HUDEP-2 (cell line): ENCODE measurements at regions not wholly inside any gene's neighbourhood (a gene's known extent, or its start where the extent isn't known, plus 50 kb on each side); places are given as distances from the start of the nearest gene placed in this dataset.

ENCODE experiments used
- DNase-seq, 76 experiments: peaks; one replicate each; lab custom pipeline; 2025; ENCODE audit not compliant: unreplicated experiment in 76 of 76; lab: John Stamatoyannopoulos, UW

DNA sequence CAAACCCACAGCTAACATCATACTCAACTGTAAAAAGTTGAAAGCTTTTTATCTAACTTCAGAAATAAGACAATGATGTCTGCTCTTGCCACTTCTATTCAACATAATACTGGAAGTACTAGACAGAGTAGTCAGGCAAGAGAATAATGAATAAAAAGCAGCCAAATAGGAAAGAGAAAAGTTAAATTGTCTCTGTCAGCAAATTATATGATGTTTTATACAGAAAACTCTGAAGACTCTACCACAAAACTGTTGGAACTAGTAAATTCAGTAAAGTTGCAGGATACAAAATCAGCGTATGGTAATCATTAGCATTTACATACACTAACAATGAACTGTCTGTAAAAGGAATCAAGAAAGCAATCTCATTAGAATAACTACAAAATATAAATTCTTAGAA, 752.9 kb upstream of the CT83 start:
- DNase-seq: no peak

DNA sequence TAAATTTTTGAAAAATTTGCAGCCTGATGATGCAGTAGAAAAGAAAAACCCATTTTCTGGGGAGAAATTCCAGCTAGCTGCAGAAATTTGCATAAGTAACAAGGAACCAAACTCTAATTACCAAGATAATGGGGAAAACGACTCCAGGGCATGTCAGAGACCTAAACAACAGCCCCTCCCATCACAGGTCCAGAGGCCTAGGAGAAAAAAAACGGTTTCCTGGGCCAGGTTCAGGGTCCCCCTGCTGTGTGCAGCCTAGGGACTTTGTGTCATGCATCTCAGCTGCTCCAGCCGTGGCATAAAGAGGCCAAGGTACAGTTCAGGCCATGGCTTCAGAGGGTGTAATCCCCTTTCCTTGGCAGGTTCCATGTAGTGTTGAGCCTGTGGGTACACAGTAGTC, 733.7 kb upstream of the CT83 start:
- no peak for DNase-seq

DNA sequence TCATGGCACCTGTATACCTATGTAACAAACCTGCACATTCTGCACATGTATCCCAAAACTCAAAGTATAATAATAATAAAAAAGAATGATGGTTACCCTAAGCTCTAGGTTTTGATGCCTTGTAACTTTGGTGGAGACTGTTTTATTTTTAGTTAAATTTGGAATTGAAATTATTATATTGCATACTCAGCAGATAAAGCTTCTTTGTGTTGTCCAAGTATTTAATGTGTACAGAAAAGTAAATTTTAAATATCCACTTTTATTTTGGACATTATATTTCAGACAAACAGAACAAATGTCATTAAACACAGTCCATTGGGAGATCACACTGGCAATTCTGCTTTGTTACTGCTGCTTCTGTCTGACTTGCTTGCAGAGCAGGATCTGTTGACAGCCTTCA, 684.5 kb upstream of the CT83 start:
- DNase-seq: no peak

DNA sequence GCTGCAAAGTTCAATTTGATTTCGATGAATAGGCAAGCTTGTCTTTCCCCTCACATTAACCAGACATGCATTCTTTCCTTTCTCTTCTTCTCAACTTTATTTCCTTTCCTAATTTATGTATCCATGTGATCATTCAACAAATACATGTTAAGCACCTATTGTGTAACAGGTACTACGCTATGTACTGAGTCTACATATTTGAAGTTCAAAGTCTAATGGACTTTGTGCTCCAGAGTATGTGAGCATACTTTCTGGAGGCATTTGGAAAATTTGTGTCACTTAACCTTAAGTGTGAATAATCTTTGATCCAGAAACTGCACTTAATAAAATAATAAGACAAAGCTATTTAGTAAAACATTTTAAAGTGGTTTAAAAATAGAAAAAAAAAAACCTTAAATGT, 675.3 kb upstream of the CT83 start:
- no peak for DNase-seq

DNA sequence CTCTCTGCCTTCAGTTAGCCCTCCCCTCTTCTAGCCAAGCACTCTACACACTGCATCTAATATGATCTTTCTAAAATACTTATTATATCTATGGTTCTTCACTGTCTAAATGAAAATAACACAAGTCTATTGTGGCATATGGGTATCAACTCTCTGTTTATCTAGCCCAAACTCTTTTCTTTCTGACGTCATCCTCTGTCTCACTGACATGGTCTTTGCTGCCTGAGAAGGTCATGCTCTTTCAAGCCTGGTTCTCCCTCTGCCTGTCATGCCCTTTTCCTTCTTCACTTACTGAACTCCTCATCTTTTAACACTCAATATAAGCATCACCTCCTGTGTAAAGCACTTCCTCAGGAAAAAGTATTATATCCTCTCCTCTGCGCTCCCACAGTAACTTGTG, 672.2 kb upstream of the CT83 start:
- no peak for DNase-seq

DNA sequence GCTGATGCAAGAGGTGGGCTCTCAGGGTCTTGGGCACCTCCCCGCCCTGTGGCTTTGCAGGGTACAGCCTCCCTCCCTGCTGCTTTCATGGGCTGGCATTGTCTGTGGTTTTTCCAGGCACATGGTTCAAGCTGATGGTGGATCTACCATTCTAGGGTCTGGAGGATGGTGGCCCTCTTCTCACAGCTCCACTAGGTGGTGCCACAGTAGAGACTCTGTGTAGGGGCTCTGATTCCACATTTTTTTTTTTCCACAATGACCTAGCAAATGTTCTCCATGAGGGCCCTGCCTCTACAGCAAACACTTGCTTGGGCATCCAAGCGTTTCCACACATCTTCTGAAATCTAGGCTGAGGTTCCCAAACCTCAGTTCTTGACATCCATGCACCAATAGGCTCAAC, 657.9 kb upstream of the CT83 start:
- no peak for DNase-seq

DNA sequence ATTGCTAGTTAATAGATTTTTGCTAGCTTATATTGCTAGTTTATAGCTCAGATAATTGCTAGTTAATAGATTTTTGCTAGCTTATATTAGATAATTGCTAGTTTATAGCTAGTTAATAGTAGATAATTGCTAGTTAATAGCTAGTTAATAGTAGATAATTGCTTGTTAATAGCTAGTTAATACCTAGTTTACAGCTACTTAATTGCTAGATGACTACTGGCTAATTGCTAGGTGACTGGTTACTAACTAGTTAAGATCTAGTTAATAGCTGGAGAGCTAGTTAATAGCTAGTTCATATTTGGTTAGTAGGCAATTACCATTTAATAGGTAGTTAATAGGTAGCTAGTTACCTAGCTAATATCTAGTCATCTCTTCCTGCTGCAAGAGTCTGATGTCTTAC, 633.8 kb upstream of the CT83 start:
- no peak for DNase-seq

DNA sequence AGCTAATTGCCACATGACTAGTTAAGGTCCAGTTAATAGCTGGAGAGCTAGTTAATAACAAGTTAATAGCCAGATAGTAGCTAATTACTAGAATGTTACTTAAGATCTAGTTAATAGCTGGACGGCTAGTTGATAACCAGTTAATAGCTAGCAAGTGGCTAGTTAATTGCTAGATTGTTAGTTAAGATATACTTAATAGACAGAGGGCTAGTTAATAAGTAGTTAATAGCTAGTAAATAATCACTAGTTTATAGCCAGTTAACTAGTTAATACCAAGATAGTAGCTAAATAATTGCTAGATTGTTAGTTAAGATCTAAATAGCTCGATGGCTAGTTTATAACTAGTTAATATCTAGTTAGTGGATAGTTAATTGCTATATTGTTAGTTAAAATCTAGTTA, 632.6 kb upstream of the CT83 start:
- no peak for DNase-seq

DNA sequence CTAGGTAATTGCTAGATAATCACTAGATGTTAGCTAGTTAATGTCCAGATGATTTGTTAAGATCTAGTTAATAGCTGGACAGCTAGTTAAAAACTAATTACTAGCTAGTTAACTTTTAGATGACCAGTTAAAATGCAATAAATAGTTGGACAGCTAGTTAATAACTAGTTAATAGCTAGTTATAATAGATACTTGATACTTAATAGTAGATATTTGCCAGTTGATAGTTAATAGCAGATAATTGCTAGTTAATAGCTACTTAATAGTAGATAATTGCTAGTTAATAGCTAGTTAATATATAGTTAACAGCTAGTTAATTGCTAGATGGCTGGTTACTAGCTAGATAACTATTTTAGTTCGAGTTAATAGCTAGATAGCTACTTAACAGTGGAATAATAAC, 631.4 kb upstream of the CT83 start:
- no peak for DNase-seq

DNA sequence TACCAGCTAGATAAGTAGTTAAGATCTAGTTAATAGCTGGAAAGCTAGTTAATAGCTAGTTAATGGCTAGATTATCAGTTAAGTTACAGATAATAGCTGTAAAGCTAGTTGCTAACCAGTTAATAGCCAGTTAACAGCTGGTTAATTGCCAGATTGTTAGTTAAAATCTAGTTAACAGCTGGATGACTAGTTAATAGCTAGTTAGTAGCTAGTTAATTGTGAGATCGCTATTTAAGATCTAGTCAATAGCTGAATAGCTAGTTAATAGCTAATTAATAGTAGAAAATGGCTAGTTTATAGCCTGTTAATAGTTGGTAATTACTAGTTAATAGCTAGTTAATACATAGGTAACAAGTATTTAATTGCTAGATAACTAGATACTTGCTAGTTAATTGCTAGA, 630.5 kb upstream of the CT83 start:
- DNase-seq: no peak

DNA sequence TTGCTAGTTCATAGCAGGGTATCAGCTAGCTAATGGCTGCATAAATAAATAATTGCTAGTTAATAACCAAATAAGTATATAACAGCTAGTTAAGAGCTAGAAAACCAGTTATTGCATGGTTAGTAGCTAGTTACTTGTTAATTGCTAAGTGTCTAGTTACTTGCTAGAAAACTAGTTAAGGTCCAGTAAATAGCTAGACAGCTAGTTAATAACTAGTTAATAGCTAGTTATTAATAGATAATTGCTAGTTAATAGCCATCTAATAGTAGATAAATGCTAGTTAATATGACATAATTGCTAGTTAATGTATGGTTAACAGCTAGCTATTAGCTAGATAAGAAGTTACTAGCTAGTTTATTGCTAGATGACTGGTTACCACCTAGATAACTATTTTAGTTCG, 629.9 kb upstream of the CT83 start:
- no peak for DNase-seq

DNA sequence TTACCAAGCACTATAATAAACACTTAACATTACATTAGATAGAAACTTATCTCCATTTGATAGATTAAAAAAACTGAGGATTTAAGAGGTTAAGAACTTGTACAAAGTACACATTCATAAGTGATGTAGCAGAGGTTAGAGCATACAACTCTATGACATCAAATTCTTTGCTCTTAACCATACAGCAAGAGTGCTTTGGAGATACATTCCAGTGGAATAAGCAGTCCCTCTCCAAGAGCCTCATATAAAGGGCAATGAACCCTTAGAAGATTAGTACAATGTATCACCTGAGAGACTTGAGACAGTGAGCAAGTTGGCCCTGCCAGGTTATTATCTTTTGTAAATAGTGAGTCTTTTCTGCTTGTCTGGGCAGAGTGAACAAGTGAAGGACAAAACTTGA, 600.4 kb upstream of the CT83 start:
- no peak for DNase-seq

DNA sequence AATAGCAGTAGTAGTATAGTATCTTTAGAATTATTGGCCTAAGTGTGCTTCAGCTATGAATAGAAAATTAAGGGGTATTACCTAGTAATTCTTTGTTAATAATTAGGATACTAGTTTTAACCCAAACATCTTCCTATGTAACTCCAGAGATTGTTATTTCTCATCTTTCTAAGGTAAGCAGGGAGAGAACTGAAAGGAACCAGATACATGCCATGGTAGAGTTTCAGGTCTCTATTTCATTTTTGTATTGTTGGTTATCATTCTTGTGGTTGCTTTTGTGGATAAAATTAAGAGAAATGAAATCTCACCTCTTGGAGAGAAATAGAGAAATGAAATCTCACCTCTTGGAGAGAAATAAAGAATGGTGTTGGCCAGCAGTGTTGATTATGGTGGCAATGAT, 597.1 kb upstream of the CT83 start:
- no peak for DNase-seq

DNA sequence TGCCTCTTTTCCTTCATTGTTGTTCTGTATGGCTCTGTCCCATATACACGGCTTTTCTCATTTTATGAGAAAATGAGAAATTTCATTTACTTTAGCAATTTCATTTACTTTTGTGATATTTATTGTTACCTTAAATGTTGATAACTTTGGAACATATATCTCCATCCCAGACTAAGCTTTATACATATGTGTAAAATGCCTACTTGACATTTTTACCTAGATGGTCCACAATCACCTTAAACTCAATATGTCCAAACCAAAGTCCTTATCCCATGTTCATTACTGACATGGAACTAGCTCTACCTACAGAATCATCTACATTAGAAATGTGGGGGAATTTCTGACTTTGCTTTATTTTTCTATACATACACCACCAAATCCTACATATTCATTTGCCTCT, 590.5 kb upstream of the CT83 start:
- no peak for DNase-seq

DNA sequence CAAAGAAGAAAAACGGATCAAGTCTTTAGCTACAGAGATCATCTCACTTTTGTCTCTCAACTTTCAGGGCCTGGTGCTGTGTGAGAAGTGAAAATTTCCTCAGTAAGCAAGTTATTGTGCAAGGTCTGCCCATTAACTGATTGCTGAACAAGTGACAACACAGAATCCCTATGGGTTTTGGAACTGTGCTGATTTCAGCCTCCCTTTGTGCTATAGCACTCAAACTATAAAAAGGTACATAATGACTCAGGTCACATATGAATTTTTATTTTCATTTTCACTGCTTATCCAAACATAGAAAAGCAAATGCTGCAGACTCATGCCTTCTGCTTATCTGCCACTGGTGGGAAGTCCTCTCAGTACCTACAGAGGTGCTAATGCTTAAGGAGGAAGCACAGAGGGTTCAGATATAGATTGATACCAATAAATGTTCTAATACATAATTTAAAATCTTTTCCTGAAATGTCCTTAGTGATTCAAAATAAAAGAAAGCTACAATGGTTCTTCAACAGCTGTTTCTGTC, 576.2 kb upstream of the CT83 start:
- DNase-seq: no peak

DNA sequence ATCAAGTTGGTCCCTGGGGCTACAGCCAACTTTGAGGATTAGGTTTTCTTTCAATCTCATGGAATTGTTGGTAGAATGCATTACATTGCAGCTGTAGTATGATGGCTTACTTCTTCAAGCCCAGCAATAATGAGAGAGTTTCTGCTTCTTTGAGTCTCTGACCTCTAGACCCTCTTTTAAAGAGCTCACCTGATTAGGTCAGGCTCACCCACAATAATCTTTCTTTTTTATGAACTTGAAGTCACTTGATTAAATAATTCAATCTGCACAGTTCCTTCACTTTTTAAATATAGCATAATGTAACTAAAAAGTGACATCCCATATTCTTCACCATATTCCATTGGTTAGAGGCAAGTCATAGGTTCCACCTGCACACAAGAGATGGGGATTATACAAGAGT, 547.5 kb upstream of the CT83 start:
- no peak for DNase-seq

DNA sequence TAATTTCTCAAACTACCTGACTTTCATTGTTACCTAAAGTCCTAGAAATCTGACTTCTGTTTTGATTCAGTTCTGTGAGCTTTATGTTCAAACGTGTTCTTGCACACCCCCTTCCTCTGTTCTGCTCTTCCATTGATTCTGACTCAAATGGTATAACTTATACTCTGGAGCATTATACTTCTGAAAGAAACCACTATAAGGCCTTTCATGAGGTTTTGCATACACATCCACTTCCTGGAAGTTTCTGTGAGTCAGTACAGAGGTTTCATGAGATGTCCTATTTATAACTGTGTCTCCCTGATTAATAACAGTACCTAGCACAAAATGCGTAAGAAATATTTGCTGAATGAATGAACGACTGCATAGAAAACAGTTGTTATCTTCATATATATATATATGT, 540.2 kb upstream of the CT83 start:
- DNase-seq: no peak

DNA sequence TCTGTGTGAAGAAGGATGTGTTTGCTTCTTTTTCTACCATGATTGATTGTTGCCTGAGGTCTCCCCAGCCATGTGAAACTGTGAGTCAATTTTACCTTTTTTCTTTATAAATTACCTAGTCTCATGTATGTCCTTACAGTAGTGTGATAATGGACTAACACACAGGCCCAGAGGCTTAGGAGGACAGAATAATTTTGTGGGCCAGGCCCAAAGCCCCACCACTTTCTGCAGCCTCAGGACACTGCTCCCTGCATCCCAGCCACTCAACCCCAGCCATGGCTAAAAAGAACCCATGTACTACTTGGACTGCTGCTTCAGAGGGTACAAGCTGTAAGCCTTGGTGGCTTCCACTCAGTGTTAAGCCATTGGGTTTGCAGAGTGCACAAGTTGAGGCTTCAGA, 512.7 kb upstream of the CT83 start:
- no peak for DNase-seq

DNA sequence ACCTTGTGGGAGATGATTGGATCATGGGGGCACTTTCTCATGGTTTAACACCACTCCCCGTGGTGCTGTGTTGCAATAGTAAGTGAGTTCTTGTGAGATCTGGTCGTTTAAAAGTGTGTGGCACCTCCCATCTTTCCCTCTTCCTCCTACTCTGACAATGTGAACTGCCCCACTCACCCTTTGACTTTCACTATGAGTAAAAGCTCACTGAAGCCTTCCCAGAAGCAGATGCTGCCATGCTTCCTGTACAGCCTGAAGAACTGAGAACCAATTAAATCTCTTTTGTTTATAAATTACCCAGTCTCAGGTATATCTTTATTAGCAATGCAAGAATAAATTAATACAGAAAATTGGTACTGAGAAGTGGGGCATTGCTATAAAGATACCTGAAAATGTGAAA, 509.6 kb upstream of the CT83 start:
- no peak for DNase-seq

DNA sequence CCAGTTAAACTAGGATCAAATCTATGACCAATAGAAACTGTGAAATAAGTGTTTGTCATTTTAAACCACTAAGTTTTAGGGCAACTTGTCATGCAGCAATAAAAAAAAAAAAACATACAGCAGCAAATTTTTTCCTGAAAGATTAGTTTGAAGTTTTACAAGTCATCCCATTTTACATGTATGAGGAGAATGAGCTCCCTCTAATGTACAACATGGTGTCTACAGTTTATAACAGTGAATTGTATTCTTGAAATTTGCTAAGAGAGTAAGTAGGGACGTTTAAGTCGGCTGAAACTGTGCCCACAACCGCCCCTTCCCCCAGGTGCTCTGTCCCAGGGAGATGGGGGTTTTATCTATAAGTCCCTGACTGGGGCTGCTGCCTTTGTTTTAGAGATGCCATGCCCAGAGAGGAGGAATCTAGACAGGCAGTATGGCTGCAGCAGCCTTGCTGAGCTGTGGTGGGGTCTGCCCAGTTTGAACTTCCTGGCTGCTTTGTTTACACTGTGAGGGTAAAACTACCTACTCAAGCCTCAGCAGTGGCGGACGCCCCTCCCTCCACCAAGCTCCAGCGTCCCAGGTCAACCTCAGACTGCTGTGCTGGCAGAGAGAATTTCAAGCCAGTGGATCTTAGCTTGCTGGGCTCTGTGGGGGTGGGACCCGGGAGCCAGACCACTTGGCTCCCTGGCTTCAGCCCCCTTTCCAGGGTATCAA, 499.3 kb upstream of the CT83 start:
- no peak for DNase-seq

DNA sequence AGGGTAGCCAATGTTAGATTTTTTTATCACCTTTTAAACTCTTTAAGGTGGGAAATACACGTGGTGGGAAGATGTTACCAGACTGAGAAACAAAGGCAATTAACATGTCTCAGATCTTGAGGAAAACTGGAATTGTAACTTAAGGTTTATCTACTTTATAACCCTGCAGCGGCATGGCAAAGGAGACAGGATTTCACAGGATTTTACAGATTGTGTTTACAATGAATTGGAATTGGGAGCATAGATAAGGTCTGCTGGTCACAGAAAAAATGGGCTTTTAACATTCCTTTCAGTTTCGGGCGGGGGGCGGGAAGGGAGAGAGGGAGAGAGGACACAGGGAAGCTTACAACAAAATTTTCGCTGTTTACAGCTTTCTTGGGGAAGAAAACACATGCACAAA, 467.5 kb upstream of the CT83 start:
- DNase-seq: no peak

DNA sequence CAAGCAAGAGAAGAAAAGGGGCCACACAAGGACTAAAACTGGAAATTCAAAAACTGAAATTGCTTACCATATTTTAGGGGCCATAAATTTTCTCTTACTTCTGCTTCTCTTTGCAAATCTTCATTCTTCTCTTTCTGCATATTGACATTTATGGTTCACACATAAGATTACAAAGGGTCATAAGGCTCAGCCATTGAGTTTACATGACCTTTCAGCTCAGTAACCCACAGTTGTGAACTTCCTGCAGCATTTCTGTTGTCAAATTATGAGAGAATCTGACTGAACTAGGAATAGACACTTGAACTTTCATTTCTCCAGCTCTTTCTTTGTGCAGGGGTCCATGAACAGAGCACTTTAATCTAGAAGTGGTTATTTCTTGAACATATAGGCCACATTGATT, 434.8 kb upstream of the CT83 start:
- no peak for DNase-seq

DNA sequence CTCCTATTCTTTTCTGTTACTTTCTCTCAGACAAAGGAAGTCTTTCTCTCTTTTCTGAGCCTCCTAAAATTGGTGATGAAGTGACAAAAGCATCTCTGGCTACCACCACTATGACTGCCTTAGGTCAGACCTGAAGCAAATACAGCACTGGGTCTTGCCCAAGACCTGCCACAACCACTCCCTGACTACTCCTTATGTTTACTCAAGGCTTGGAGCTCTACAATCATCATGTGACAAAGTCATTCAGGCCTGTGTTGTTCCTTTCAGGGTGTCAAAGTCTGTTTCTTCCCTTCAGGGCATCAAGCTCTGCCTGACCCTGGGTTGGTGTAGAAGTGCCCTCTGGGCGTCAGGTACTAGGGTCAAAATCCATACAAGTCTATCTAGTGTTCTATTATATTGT, 419.2 kb upstream of the CT83 start:
- DNase-seq: no peak
